HCT116 (cell line): ENCODE measurements at regions not wholly inside any gene's neighbourhood (a gene's known extent, or its start where the extent isn't known, plus 50 kb on each side); places are given as distances from the start of the nearest gene placed in this dataset.

Source experiments
- ATAC-seq: fragments of 200-7000 bp; cut with Tn5 transposase; 2 replicates; pipeline ENCODE4 v1.9.1; 2020; ENCODE audit warnings: mild to moderate bottlenecking, moderate library complexity
- BruUV-seq: library from RNA; stranded (reverse); fragments of 400-500 nt; replicated peaks from 2 replicates; lab custom pipeline; 2021; lab: Mats Ljungman, UMichigan
- CTCF ChIA-PET: fragments of 300-600 bp; sonication (Branson Sonifier 250); formaldehyde crosslinking; loops from one replicate; lab custom pipeline; 2021; ENCODE audit warnings: antibody characterized with exemption; lab: Charles Lee
- POLR2A ChIA-PET: fragments of 300-600, 350-600 bp; sonication (Branson Sonifier 250); formaldehyde crosslinking; loops from one replicate; lab custom pipeline; 2021; ENCODE audit warnings: antibody characterized with exemption; lab: Charles Lee
- RAD21 ChIA-PET, 2 experiments: fragments of 300-600 bp; sonication (Branson Sonifier 250); formaldehyde crosslinking; loops; one replicate each; lab custom pipeline; 2023; ENCODE audit warnings: low total read pairs in 2 of 2; ENCODE audit not compliant: uncharacterized antibody in 2 of 2, unreplicated experiment in 2 of 2, low non-redundant PET in 1 of 2; lab: Charles Lee
- DNase-seq: peaks from one replicate; pipeline ENCODE4 v3.0.0-alpha.2; 2010; ENCODE audit warnings: low read depth, low spot score
- H2AFZ ChIP-seq: fragments of 200-600 bp; shearing (Covaris generic), sonication (generic); 2 replicates; pipeline ENCODE4 v1.6.1; 2017; ENCODE audit warnings: low read depth, mixed run types, mixed read lengths, antibody characterized with exemption, low read length; ENCODE audit not compliant: poor library complexity, severe bottlenecking
- H3K27ac ChIP-seq: 2 replicates; pipeline ENCODE4 v1.5.1; 2012; ENCODE audit warnings: low read depth, low read length
- H3K27me3 ChIP-seq: fragments of 200-600 bp; sonication (generic); 2 replicates; pipeline ENCODE4 v1.6.1; 2016; ENCODE audit warnings: mixed run types, low read length, mixed read lengths; ENCODE audit not compliant: insufficient read depth
- H3K36me3 ChIP-seq, 2 experiments: fragments of 200-500 bp in 1 of 2; fragments of 200-600 bp in 1 of 2; sonication (Bioruptor generic) in 1 of 2; sonication (generic) in 1 of 2; 2 replicates each; pipeline versions ENCODE4 v1.5.1 to v1.6.1; 2014 to 2016; ENCODE audit warnings: low read length in 2 of 2, inconsistent platforms in 1 of 2, mixed read lengths in 1 of 2, mixed run types in 1 of 2; ENCODE audit not compliant: insufficient read depth in 2 of 2, control insufficient read depth in 1 of 2
- H3K4me1 ChIP-seq, 2 experiments: fragments of 200-600 bp in 1 of 2; sonication (generic) in 1 of 2; 2 replicates each; pipeline versions ENCODE4 v1.5.1 to v1.6.1; 2012 to 2017; ENCODE audit warnings: low read length in 2 of 2, inconsistent platforms in 1 of 2, mild to moderate bottlenecking in 1 of 2, mixed read lengths in 1 of 2, mixed run types in 1 of 2, moderate library complexity in 1 of 2; ENCODE audit not compliant: insufficient read depth in 2 of 2, control insufficient read depth in 1 of 2
- H3K4me2 ChIP-seq: fragments of 200-600 bp; sonication (generic); 2 replicates; pipeline ENCODE4 v1.6.1; 2017; ENCODE audit warnings: mixed run types, low read length, mixed read lengths
- H3K4me3 ChIP-seq, 2 experiments: fragments of 200-600 bp in 1 of 2; sonication (generic) in 1 of 2; replicated peaks in 1 of 2; 2 replicates each; pipeline ENCODE4 v1.5.1; 2011 to 2016; ENCODE audit warnings: low read length in 2 of 2, control low read depth in 1 of 2, low read depth in 1 of 2, mild to moderate bottlenecking in 1 of 2, mixed read lengths in 1 of 2, mixed run types in 1 of 2
- H3K79me2 ChIP-seq: fragments of 200-600 bp; sonication (generic); 2 replicates; pipeline ENCODE4 v1.6.1; 2017; ENCODE audit warnings: mild to moderate bottlenecking, mixed run types, low read length, moderate library complexity, mixed read lengths; ENCODE audit not compliant: insufficient read depth
- H3K9ac ChIP-seq: fragments of 200-600 bp; sonication (generic); 2 replicates; pipeline ENCODE4 v1.6.1; 2016; ENCODE audit warnings: low read length, mixed read lengths
- H3K9me2 ChIP-seq: fragments of 200-600 bp; sonication (generic), shearing (Covaris generic); 2 replicates; pipeline ENCODE4 v1.6.1; 2017; ENCODE audit warnings: mixed run types, mild to moderate bottlenecking, moderate library complexity; ENCODE audit not compliant: insufficient read depth
- H3K9me3 ChIP-seq, 2 experiments: fragments of 200-500 bp in 1 of 2; fragments of 200-600 bp in 1 of 2; sonication (Bioruptor generic) in 1 of 2; sonication (generic) in 1 of 2; 2 replicates each; pipeline ENCODE4 v1.6.1; 2014 to 2017; ENCODE audit warnings: low read length in 2 of 2, mixed read lengths in 2 of 2, inconsistent platforms in 1 of 2, low read depth in 1 of 2, mild to moderate bottlenecking in 1 of 2, mixed run types in 1 of 2, moderate library complexity in 1 of 2; ENCODE audit not compliant: control insufficient read depth in 1 of 2, insufficient read depth in 1 of 2
- H4K20me1 ChIP-seq: fragments of 200-600 bp; sonication (generic), shearing (Covaris generic); 2 replicates; pipeline ENCODE4 v1.6.1; 2017; ENCODE audit warnings: mixed run types, mild to moderate bottlenecking, moderate library complexity; ENCODE audit not compliant: insufficient read depth
- EZH2 ChIP-seq: fragments of 200-600 bp; sonication (generic); IDR thresholded peaks from 2 replicates; pipeline ENCODE4 v1.6.1; 2017; ENCODE audit warnings: antibody characterized with exemption, mixed run types
- EZH2phosphoT487 ChIP-seq: fragments of 200-600 bp; IDR thresholded peaks from 2 replicates; pipeline ENCODE4 v1.6.1; 2018; ENCODE audit warnings: antibody characterized with exemption, borderline replicate concordance
- JUND ChIP-seq: IDR thresholded peaks from 2 replicates; pipeline ENCODE4 v1.6.1; 2012
- SIN3A ChIP-seq: IDR thresholded peaks from 2 replicates; pipeline ENCODE4 v1.6.1; 2012; ENCODE audit warnings: low read depth
- ZNF274 ChIP-seq: fragments of 200-500 bp; sonication (Bioruptor generic); IDR thresholded peaks from 2 replicates; pipeline ENCODE4 v1.6.1; 2014; ENCODE audit warnings: mild to moderate bottlenecking, low read depth, low read length, inconsistent platforms
- intact Hi-C: fragments of 100-400 bp; cut with micrococcal nuclease; formaldehyde crosslinking; loops from 2 replicates; pipeline ENCODE4 v1.10.0; 2022

GRCh38 chr3:106920609-106921008 lies 456.6 kb upstream of the CCDC54 start:
- POLR2A ChIA-PET = no interaction called here
- Histone ChIP-seq H3K27ac (no peak overlapping the region), H4K20me1 (no peaks in the 10 kb centered on the region), H3K9ac (no peak overlapping the region), H3K9me3 (no peaks in the 10 kb centered on the region), H3K27me3 (no peaks in the 10 kb centered on the region), H3K4me3 (no peak overlapping the region), H3K79me2 (no peaks in the 10 kb centered on the region), H3K9me2 (no peaks in the 10 kb centered on the region), H3K4me2 (no peak overlapping the region), H3K36me3 (no peaks in the 10 kb centered on the region), H2AFZ (no peak overlapping the region), H3K4me1 (no peaks in the 10 kb centered on the region)
- DNase-seq (no peak), ATAC-seq (no peak)
- intact Hi-C loops = no loop called here
- no TSS peak for BruUV-seq
- CTCF ChIA-PET = no interaction called here
- RAD21 ChIA-PET = no interaction called here
- TF ChIP-seq JUND (no peak), SIN3A (no peak), ZNF274 (no peak), EZH2phosphoT487 (no peak)

DNA sequence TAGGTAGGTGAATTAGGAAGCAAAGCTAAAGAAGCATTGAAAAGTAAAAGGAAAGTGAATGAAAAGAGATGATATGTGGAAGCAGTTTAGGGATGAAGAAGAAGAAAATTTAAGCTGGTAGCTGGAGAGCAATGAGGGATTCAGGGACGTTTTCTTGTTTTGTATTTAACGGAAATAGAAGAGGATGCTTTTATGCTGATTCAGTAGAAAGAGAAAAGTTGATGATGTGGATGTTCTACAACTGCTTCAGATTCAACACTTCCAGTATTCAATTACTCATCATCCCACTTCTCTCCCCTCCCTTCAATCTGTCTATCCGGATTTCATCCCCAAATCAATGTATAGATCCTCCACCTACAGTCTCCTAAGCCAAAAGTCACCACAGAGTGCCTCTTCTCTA lies 448.2 kb upstream of the CCDC54 start:
- no peaks in the 10 kb centered on the region for H3K36me3 ChIP-seq
- no peak overlapping the region for H3K9ac ChIP-seq
- no peaks in the 10 kb centered on the region for H4K20me1 ChIP-seq
- DNase-seq = no peak
- ChIA-PET RAD21 (no interaction called here), POLR2A (no interaction called here), CTCF (no interaction called here)
- no peak for ATAC-seq
- intact Hi-C loops = no loop called here
- H3K4me1 ChIP-seq = no peaks in the 10 kb centered on the region
- no TSS peak for BruUV-seq
- H3K9me2 ChIP-seq = no peaks in the 10 kb centered on the region
- H2AFZ ChIP-seq = no peak overlapping the region
- H3K27ac ChIP-seq = no peak overlapping the region
- no peak overlapping the region for H3K4me3 ChIP-seq
- no peaks in the 10 kb centered on the region for H3K9me3 ChIP-seq
- no peak overlapping the region for H3K4me2 ChIP-seq
- no peaks in the 10 kb centered on the region for H3K27me3 ChIP-seq
- no peak for TF ChIP-seq JUND
- no peak for TF ChIP-seq EZH2
- no peaks in the 10 kb centered on the region for H3K79me2 ChIP-seq
